ENCODE measurements at regions not wholly inside any gene's neighbourhood (a gene's known extent, or its start where the extent isn't known, plus 50 kb on each side); places are given as distances from the start of the nearest gene placed in this dataset.

GRCh38 chr2:120939595-120940318 lies 204.1 kb downstream of the GLI2 start:
- intact Hi-C loops (cut with micrococcal nuclease), result no loop called here

GRCh38 chr2:120940319-120940696 lies 204.6 kb downstream of the GLI2 start:
- DNase-seq (no peak), ATAC-seq (no peak)
- intact Hi-C loops (cut with micrococcal nuclease), result no loop called here

More at GRCh38 chr2:120939595-120940318, 204.1 kb downstream of the GLI2 start:
- ATAC-seq (peak; percentile 39), DNase-seq (no peak)

- ATAC-seq (no peak), DNase-seq (no peak)
- intact Hi-C loops (cut with micrococcal nuclease), result no loop called here
Measured at GRCh38 chr2:120940726-120941256, 205.1 kb downstream of the GLI2 start.

- intact Hi-C loops (cut with micrococcal nuclease), result no loop called here
- DNase-seq (no peak), ATAC-seq (no peak)
Measured at GRCh38 chr2:120941571-120942120, 206.0 kb downstream of the GLI2 start.

GRCh38 chr2:120942658-120943057 lies 207.0 kb downstream of the GLI2 start:
- ATAC-seq (no peak), DNase-seq (no peak)
- intact Hi-C loops (cut with micrococcal nuclease), result no loop called here

- DNase-seq, result no peak
- ATAC-seq, result no peak
- intact Hi-C loops (cut with micrococcal nuclease), result no loop called here
Measured at GRCh38 chr2:120943403-120944034, 207.9 kb downstream of the GLI2 start.

GRCh38 chr2:120944575-120944974 lies 208.9 kb downstream of the GLI2 start:
- DNase-seq, result no peak
- intact Hi-C loops (cut with micrococcal nuclease), result no loop called here
- ATAC-seq, result no peak

- DNase-seq (no peak), ATAC-seq (no peak)
- intact Hi-C loops (cut with micrococcal nuclease), result no loop called here
Measured at GRCh38 chr2:120945091-120945490, 209.4 kb downstream of the GLI2 start.

GRCh38 chr2:120945832-120946499 lies 210.3 kb downstream of the GLI2 start:
- ATAC-seq (no peak), DNase-seq (no peak)
- intact Hi-C loops (cut with micrococcal nuclease), result no loop called here

- intact Hi-C loops (cut with micrococcal nuclease), result no loop called here
- ATAC-seq, result no peak
- no peak for DNase-seq
Measured at GRCh38 chr2:120947327-120947726, 211.7 kb downstream of the GLI2 start.

- intact Hi-C loops (cut with micrococcal nuclease), result no loop called here
Measured at GRCh38 chr2:120947982-120948661, 212.5 kb downstream of the GLI2 start.

GRCh38 chr2:120948662-120949011 lies 213.0 kb downstream of the GLI2 start:
- intact Hi-C loops (cut with micrococcal nuclease), result no loop called here
- DNase-seq (no peak), ATAC-seq (no peak)

More at GRCh38 chr2:120947982-120948661, 212.5 kb downstream of the GLI2 start:
- ATAC-seq (no peak), DNase-seq (no peak)

- ATAC-seq (peak; percentile 23), DNase-seq (no peak)
- intact Hi-C loops (cut with micrococcal nuclease), result no loop called here
Measured at GRCh38 chr2:120949027-120949956, 213.6 kb downstream of the GLI2 start.

- no peak for ATAC-seq
- no peak for DNase-seq
- intact Hi-C loops (cut with micrococcal nuclease), result no loop called here
Measured at GRCh38 chr2:120949957-120950590, 214.4 kb downstream of the GLI2 start.

GRCh38 chr2:120951693-120952092 lies 216.0 kb downstream of the GLI2 start:
- ATAC-seq (no peak), DNase-seq (no peak)
- intact Hi-C loops (cut with micrococcal nuclease), result no loop called here

GRCh38 chr2:120952318-120952717 lies 216.7 kb downstream of the GLI2 start:
- DNase-seq (no peak), ATAC-seq (no peak)
- intact Hi-C loops (cut with micrococcal nuclease), result no loop called here

GRCh38 chr2:120953066-120953756 lies 217.5 kb downstream of the GLI2 start:
- intact Hi-C loops (cut with micrococcal nuclease), result no loop called here
- DNase-seq, result no peak
- ATAC-seq, result no peak
